Caco-2 (cell line): ENCODE measurements at regions not wholly inside any gene's neighbourhood (a gene's known extent, or its start where the extent isn't known, plus 50 kb on each side); places are given as distances from the start of the nearest gene placed in this dataset.

Experiments
- BruUV-seq: library from RNA; stranded (reverse); fragments of 400-500 nt; replicated peaks from 2 replicates; lab custom pipeline; 2021; lab: Mats Ljungman, UMichigan
- CTCF ChIA-PET: fragments of 300-600 bp; sonication (Branson Sonifier 250); formaldehyde crosslinking; loops from one replicate; lab custom pipeline; 2022; ENCODE audit warnings: antibody characterized with exemption; lab: Charles Lee
- POLR2A ChIA-PET: fragments of 300-600 bp; sonication (Branson Sonifier 250); formaldehyde crosslinking; loops from one replicate; lab custom pipeline; 2022; ENCODE audit warnings: antibody characterized with exemption; lab: Charles Lee
- DNase-seq, 2 experiments: peaks; one replicate each; pipeline versions ENCODE4 v3.0.0 to v3.0.0-alpha.2; 2020 to 2022
- H3K27me3 ChIP-seq: replicated peaks from 2 replicates; pipeline ENCODE4 v1.6.0; 2011; ENCODE audit warnings: low read length; ENCODE audit not compliant: control insufficient read depth, insufficient read depth
- H3K36me3 ChIP-seq: 2 replicates; pipeline ENCODE4 v1.5.1; 2011; ENCODE audit warnings: low read length; ENCODE audit not compliant: control insufficient read depth, insufficient read depth
- H3K4me1 ChIP-seq: fragments of 250-450 bp; sonication (Bioruptor Pico); 2 replicates; pipeline ENCODE4 v1.5.1; 2020; ENCODE audit warnings: mild to moderate bottlenecking
- H3K4me3 ChIP-seq: 2 replicates; pipeline ENCODE4 v1.5.1; 2011; ENCODE audit warnings: low read depth, mild to moderate bottlenecking, control low read depth, low read length
- H3K9me3 ChIP-seq: fragments of 250-450 bp; sonication (Bioruptor Pico); 2 replicates; pipeline ENCODE4 v1.5.1; 2020; ENCODE audit warnings: mild to moderate bottlenecking, moderate library complexity
- H3K27ac Mint-ChIP-seq: one replicate; pipeline ENCODE4 v1.8.0; 2022; ENCODE audit warnings: mixed read lengths; ENCODE audit not compliant: unreplicated experiment
- H3K27me3 Mint-ChIP-seq: one replicate; pipeline ENCODE4 v1.8.0; 2022; ENCODE audit warnings: mixed read lengths; ENCODE audit not compliant: insufficient read depth, unreplicated experiment
- H3K36me3 Mint-ChIP-seq: one replicate; pipeline ENCODE4 v1.8.0; 2022; ENCODE audit warnings: mild to moderate bottlenecking, mixed read lengths; ENCODE audit not compliant: insufficient read depth, unreplicated experiment
- H3K4me1 Mint-ChIP-seq: one replicate; pipeline ENCODE4 v1.8.0; 2022; ENCODE audit warnings: low read depth, mixed read lengths; ENCODE audit not compliant: unreplicated experiment
- H3K4me3 Mint-ChIP-seq: one replicate; pipeline ENCODE4 v1.8.0; 2022; ENCODE audit warnings: mild to moderate bottlenecking, moderate library complexity, mixed read lengths; ENCODE audit not compliant: unreplicated experiment
- H3K9me3 Mint-ChIP-seq: one replicate; pipeline ENCODE4 v1.8.0; 2022; ENCODE audit warnings: mixed read lengths; ENCODE audit not compliant: unreplicated experiment
- intact Hi-C: fragments of 100-400 bp; cut with micrococcal nuclease; formaldehyde crosslinking; loops from one replicate; pipeline ENCODE4 v1.10.0; 2022; ENCODE audit not compliant: unreplicated experiment
- TF ChIP-seq, protein P1 (sequence below), 2 experiments: fragments of 200-600 bp in 1 of 2; IDR thresholded peaks; 1 replicate in 1 of 2; 2 replicates in 1 of 2; pipeline versions ENCODE4 v1.5.1 to v1.8.0; 2011 to 2022; ENCODE audit warnings: antibody characterized with exemption in 1 of 2, control low read depth in 1 of 2, inconsistent platforms in 1 of 2, low read depth in 1 of 2, low read length in 1 of 2, mild to moderate bottlenecking in 1 of 2, moderate library complexity in 1 of 2; ENCODE audit not compliant: insufficient read depth in 1 of 2, severe bottlenecking in 1 of 2, unreplicated experiment in 1 of 2

GRCh38 chr6:9121549-9121948 lies 686.2 kb upstream of the SLC35B3 start:
- Histone ChIP-seq H3K27me3 (no peaks in the 10 kb centered on the region), H3K4me1 (no peaks in the 10 kb centered on the region), H3K36me3 (no peaks in the 10 kb centered on the region), H3K4me3 (no peak overlapping the region), H3K9me3 (no peaks in the 10 kb centered on the region; the same call in 1 of the 2 replicates)
- Mint-ChIP-seq H3K27ac (no peak overlapping the region), H3K9me3 (no peaks in the 10 kb centered on the region), H3K4me3 (no peak overlapping the region), H3K4me1 (no peaks in the 10 kb centered on the region), H3K36me3 (no peaks in the 10 kb centered on the region), H3K27me3 (no peaks in the 10 kb centered on the region)
- no TSS peak for BruUV-seq
- POLR2A ChIA-PET: no interaction called here
- intact Hi-C loops: no loop called here
- TF ChIP-seq, protein P1, sequence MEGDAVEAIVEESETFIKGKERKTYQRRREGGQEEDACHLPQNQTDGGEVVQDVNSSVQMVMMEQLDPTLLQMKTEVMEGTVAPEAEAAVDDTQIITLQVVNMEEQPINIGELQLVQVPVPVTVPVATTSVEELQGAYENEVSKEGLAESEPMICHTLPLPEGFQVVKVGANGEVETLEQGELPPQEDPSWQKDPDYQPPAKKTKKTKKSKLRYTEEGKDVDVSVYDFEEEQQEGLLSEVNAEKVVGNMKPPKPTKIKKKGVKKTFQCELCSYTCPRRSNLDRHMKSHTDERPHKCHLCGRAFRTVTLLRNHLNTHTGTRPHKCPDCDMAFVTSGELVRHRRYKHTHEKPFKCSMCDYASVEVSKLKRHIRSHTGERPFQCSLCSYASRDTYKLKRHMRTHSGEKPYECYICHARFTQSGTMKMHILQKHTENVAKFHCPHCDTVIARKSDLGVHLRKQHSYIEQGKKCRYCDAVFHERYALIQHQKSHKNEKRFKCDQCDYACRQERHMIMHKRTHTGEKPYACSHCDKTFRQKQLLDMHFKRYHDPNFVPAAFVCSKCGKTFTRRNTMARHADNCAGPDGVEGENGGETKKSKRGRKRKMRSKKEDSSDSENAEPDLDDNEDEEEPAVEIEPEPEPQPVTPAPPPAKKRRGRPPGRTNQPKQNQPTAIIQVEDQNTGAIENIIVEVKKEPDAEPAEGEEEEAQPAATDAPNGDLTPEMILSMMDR (IDR thresholded peaks at IDR 0.05; ENCODE audit: insufficient read depth in 1 of 2, low read depth in 1 of 2, low read length in 1 of 2, severe bottlenecking in 1 of 2, unreplicated experiment in 1 of 2): no peak
- no peak for DNase-seq
- CTCF ChIA-PET: no interaction called here

GRCh38 chr6:9116026-9116425 lies 680.7 kb upstream of the SLC35B3 start:
- Mint-ChIP-seq H3K36me3 (no peaks in the 10 kb centered on the region), H3K4me3 (no peak overlapping the region), H3K27ac (no peak overlapping the region), H3K9me3 (no peaks in the 10 kb centered on the region), H3K4me1 (no peaks in the 10 kb centered on the region), H3K27me3 (no peaks in the 10 kb centered on the region)
- no peaks in the 10 kb centered on the region for H3K4me1 ChIP-seq
- POLR2A ChIA-PET: no interaction called here
- no peaks in the 10 kb centered on the region for H3K36me3 ChIP-seq
- H3K27me3 ChIP-seq: no peaks in the 10 kb centered on the region
- intact Hi-C loops: no loop called here
- BruUV-seq: no TSS peak
- CTCF ChIA-PET: no interaction called here
- no peak overlapping the region for H3K4me3 ChIP-seq
- H3K9me3 ChIP-seq: peaks cover 4% of the 10 kb centered on the region; the same call in 1 of the 2 replicates
- DNase-seq: no peak
- TF ChIP-seq, protein P1 (IDR thresholded peaks at IDR 0.05; ENCODE audit: insufficient read depth in 1 of 2, low read depth in 1 of 2, low read length in 1 of 2, severe bottlenecking in 1 of 2, unreplicated experiment in 1 of 2): no peak

- no peak for DNase-seq
- H3K36me3 ChIP-seq: no peaks in the 10 kb centered on the region
- H3K4me3 Mint-ChIP-seq: no peak overlapping the region
- no peaks in the 10 kb centered on the region for H3K27me3 ChIP-seq
- no peaks in the 10 kb centered on the region for H3K4me1 Mint-ChIP-seq
- no TSS peak for BruUV-seq
- H3K27me3 Mint-ChIP-seq: no peaks in the 10 kb centered on the region
- H3K9me3 Mint-ChIP-seq: no peaks in the 10 kb centered on the region
- peaks cover 4% of the 10 kb centered on the region; the same call in 1 of the 2 replicates for H3K9me3 ChIP-seq
- ChIA-PET CTCF (no interaction called here), POLR2A (no interaction called here)
- H3K4me3 ChIP-seq: no peak overlapping the region
- intact Hi-C loops: no loop called here
- no peaks in the 10 kb centered on the region for H3K36me3 Mint-ChIP-seq
- H3K4me1 ChIP-seq: no peaks in the 10 kb centered on the region
- H3K27ac Mint-ChIP-seq: no peak overlapping the region
- TF ChIP-seq, protein P1 (IDR thresholded peaks at IDR 0.05; ENCODE audit: insufficient read depth in 1 of 2, low read depth in 1 of 2, low read length in 1 of 2, severe bottlenecking in 1 of 2, unreplicated experiment in 1 of 2): no peak
These were observed 677.2 kb upstream of the SLC35B3 start for GRCh38 chr6:9112544-9112943.
